H1 (cell line): ENCODE measurements at regions not wholly inside any gene's neighbourhood (a gene's known extent, or its start where the extent isn't known, plus 50 kb on each side); places are given as distances from the start of the nearest gene placed in this dataset.

ENCODE experiments used
- CEBPB ChIP-seq: IDR thresholded peaks from 2 replicates; pipeline ENCODE4 v1.6.1; 2012; ENCODE audit warnings: low read depth, low read length
- CREB1 ChIP-seq: IDR thresholded peaks from 2 replicates; pipeline ENCODE4 v1.6.1; 2012; ENCODE audit warnings: inconsistent platforms
- CTCF ChIP-seq, 3 experiments: IDR thresholded peaks; 1 replicate in 2 of 3; 2 replicates in 1 of 3; pipeline versions ENCODE4 v1.5.1 to v1.6.1; 2011; ENCODE audit warnings: low read length in 3 of 3, mild to moderate bottlenecking in 3 of 3, inconsistent platforms in 2 of 3, low read depth in 1 of 3, moderate library complexity in 1 of 3; ENCODE audit not compliant: insufficient read depth in 1 of 3; ENCODE audit errors: control extremely low read depth in 1 of 3
- EZH2 ChIP-seq: fragments of 200-600 bp; sonication (generic); IDR thresholded peaks from 2 replicates; pipeline ENCODE4 v1.7.1; 2012; ENCODE audit warnings: low read depth, mild to moderate bottlenecking, moderate library complexity, low read length, inconsistent platforms; ENCODE audit not compliant: severe bottlenecking
- PHF8 ChIP-seq: fragments of 200-600 bp; sonication (generic); conservative IDR thresholded peaks from 2 replicates; pipeline ENCODE4 v1.7.1; 2012; ENCODE audit warnings: low read depth, mild to moderate bottlenecking, inconsistent platforms, low read length, moderate library complexity
- SIX5 ChIP-seq: IDR thresholded peaks from 2 replicates; pipeline ENCODE4 v1.6.1; 2011; ENCODE audit warnings: mild to moderate bottlenecking, low read depth, low read length
- SP1 ChIP-seq: IDR thresholded peaks from 2 replicates; pipeline ENCODE4 v1.6.1; 2011; ENCODE audit warnings: low read depth, low read length

GRCh38 chr3:181920409-181920808 lies 208.7 kb downstream of the SOX2 start:
- TF ChIP-seq CTCF (IDR thresholded peaks at IDR 0.05; ENCODE audit: control extremely low read depth in 1 of 3, insufficient read depth in 1 of 3, low read depth in 1 of 3, low read length in 3 of 3) (no peak), CREB1 (no peak), PHF8 (no peak), EZH2 (no peak), SP1 (no peak), CEBPB (no peak), SIX5 (no peak)
